HCT116 (cell line): ENCODE measurements at regions not wholly inside any gene's neighbourhood (a gene's known extent, or its start where the extent isn't known, plus 50 kb on each side); places are given as distances from the start of the nearest gene placed in this dataset.

ENCODE experiments used
- ATAC-seq: fragments of 200-7000 bp; cut with Tn5 transposase; 2 replicates; pipeline ENCODE4 v1.9.1; 2020; ENCODE audit warnings: mild to moderate bottlenecking, moderate library complexity
- BruUV-seq: library from RNA; stranded (reverse); fragments of 400-500 nt; replicated peaks from 2 replicates; lab custom pipeline; 2021; lab: Mats Ljungman, UMichigan
- CTCF ChIA-PET: fragments of 300-600 bp; sonication (Branson Sonifier 250); formaldehyde crosslinking; loops from one replicate; lab custom pipeline; 2021; ENCODE audit warnings: antibody characterized with exemption; lab: Charles Lee
- POLR2A ChIA-PET: fragments of 300-600, 350-600 bp; sonication (Branson Sonifier 250); formaldehyde crosslinking; loops from one replicate; lab custom pipeline; 2021; ENCODE audit warnings: antibody characterized with exemption; lab: Charles Lee
- RAD21 ChIA-PET, 2 experiments: fragments of 300-600 bp; sonication (Branson Sonifier 250); formaldehyde crosslinking; loops; one replicate each; lab custom pipeline; 2023; ENCODE audit warnings: low total read pairs in 2 of 2; ENCODE audit not compliant: uncharacterized antibody in 2 of 2, unreplicated experiment in 2 of 2, low non-redundant PET in 1 of 2; lab: Charles Lee
- DNase-seq: peaks from one replicate; pipeline ENCODE4 v3.0.0-alpha.2; 2010; ENCODE audit warnings: low read depth, low spot score
- H2AFZ ChIP-seq: fragments of 200-600 bp; shearing (Covaris generic), sonication (generic); 2 replicates; pipeline ENCODE4 v1.6.1; 2017; ENCODE audit warnings: low read depth, mixed run types, mixed read lengths, antibody characterized with exemption, low read length; ENCODE audit not compliant: poor library complexity, severe bottlenecking
- H3K27ac ChIP-seq: 2 replicates; pipeline ENCODE4 v1.5.1; 2012; ENCODE audit warnings: low read depth, low read length
- H3K27me3 ChIP-seq: fragments of 200-600 bp; sonication (generic); 2 replicates; pipeline ENCODE4 v1.6.1; 2016; ENCODE audit warnings: mixed run types, low read length, mixed read lengths; ENCODE audit not compliant: insufficient read depth
- H3K36me3 ChIP-seq, 2 experiments: fragments of 200-500 bp in 1 of 2; fragments of 200-600 bp in 1 of 2; sonication (Bioruptor generic) in 1 of 2; sonication (generic) in 1 of 2; 2 replicates each; pipeline versions ENCODE4 v1.5.1 to v1.6.1; 2014 to 2016; ENCODE audit warnings: low read length in 2 of 2, inconsistent platforms in 1 of 2, mixed read lengths in 1 of 2, mixed run types in 1 of 2; ENCODE audit not compliant: insufficient read depth in 2 of 2, control insufficient read depth in 1 of 2
- H3K4me1 ChIP-seq, 2 experiments: fragments of 200-600 bp in 1 of 2; sonication (generic) in 1 of 2; 2 replicates each; pipeline versions ENCODE4 v1.5.1 to v1.6.1; 2012 to 2017; ENCODE audit warnings: low read length in 2 of 2, inconsistent platforms in 1 of 2, mild to moderate bottlenecking in 1 of 2, mixed read lengths in 1 of 2, mixed run types in 1 of 2, moderate library complexity in 1 of 2; ENCODE audit not compliant: insufficient read depth in 2 of 2, control insufficient read depth in 1 of 2
- H3K4me2 ChIP-seq: fragments of 200-600 bp; sonication (generic); 2 replicates; pipeline ENCODE4 v1.6.1; 2017; ENCODE audit warnings: mixed run types, low read length, mixed read lengths
- H3K4me3 ChIP-seq, 2 experiments: fragments of 200-600 bp in 1 of 2; sonication (generic) in 1 of 2; replicated peaks in 1 of 2; 2 replicates each; pipeline ENCODE4 v1.5.1; 2011 to 2016; ENCODE audit warnings: low read length in 2 of 2, control low read depth in 1 of 2, low read depth in 1 of 2, mild to moderate bottlenecking in 1 of 2, mixed read lengths in 1 of 2, mixed run types in 1 of 2
- H3K79me2 ChIP-seq: fragments of 200-600 bp; sonication (generic); 2 replicates; pipeline ENCODE4 v1.6.1; 2017; ENCODE audit warnings: mild to moderate bottlenecking, mixed run types, low read length, moderate library complexity, mixed read lengths; ENCODE audit not compliant: insufficient read depth
- H3K9ac ChIP-seq: fragments of 200-600 bp; sonication (generic); 2 replicates; pipeline ENCODE4 v1.6.1; 2016; ENCODE audit warnings: low read length, mixed read lengths
- H3K9me2 ChIP-seq: fragments of 200-600 bp; sonication (generic), shearing (Covaris generic); 2 replicates; pipeline ENCODE4 v1.6.1; 2017; ENCODE audit warnings: mixed run types, mild to moderate bottlenecking, moderate library complexity; ENCODE audit not compliant: insufficient read depth
- H3K9me3 ChIP-seq, 2 experiments: fragments of 200-500 bp in 1 of 2; fragments of 200-600 bp in 1 of 2; sonication (Bioruptor generic) in 1 of 2; sonication (generic) in 1 of 2; 2 replicates each; pipeline ENCODE4 v1.6.1; 2014 to 2017; ENCODE audit warnings: low read length in 2 of 2, mixed read lengths in 2 of 2, inconsistent platforms in 1 of 2, low read depth in 1 of 2, mild to moderate bottlenecking in 1 of 2, mixed run types in 1 of 2, moderate library complexity in 1 of 2; ENCODE audit not compliant: control insufficient read depth in 1 of 2, insufficient read depth in 1 of 2
- H4K20me1 ChIP-seq: fragments of 200-600 bp; sonication (generic), shearing (Covaris generic); 2 replicates; pipeline ENCODE4 v1.6.1; 2017; ENCODE audit warnings: mixed run types, mild to moderate bottlenecking, moderate library complexity; ENCODE audit not compliant: insufficient read depth
- CEBPB ChIP-seq: IDR thresholded peaks from 2 replicates; pipeline ENCODE4 v1.6.1; 2012; ENCODE audit warnings: low read depth
- CTCF ChIP-seq, 3 experiments: fragments of 200-600 bp in 1 of 3; sonication (generic) in 1 of 3; IDR thresholded peaks in 2 of 3; conservative IDR thresholded peaks in 1 of 3; 2 replicates each; pipeline ENCODE4 v1.5.1; 2012 to 2017; ENCODE audit warnings: low read depth in 2 of 3, low read length in 2 of 3, antibody characterized with exemption in 1 of 3, borderline replicate concordance in 1 of 3, control low read depth in 1 of 3, mild to moderate bottlenecking in 1 of 3, mixed read lengths in 1 of 3, mixed run types in 1 of 3, moderate library complexity in 1 of 3; ENCODE audit not compliant: insufficient read depth in 1 of 3
- EGR1 ChIP-seq: IDR thresholded peaks from 2 replicates; pipeline ENCODE4 v1.6.1; 2012; ENCODE audit warnings: low read depth
- EZH2 ChIP-seq: fragments of 200-600 bp; sonication (generic); IDR thresholded peaks from 2 replicates; pipeline ENCODE4 v1.6.1; 2017; ENCODE audit warnings: antibody characterized with exemption, mixed run types
- JUND ChIP-seq: IDR thresholded peaks from 2 replicates; pipeline ENCODE4 v1.6.1; 2012
- MAX ChIP-seq: IDR thresholded peaks from 2 replicates; pipeline ENCODE4 v1.6.1; 2012
- SP1 ChIP-seq: IDR thresholded peaks from 2 replicates; pipeline ENCODE4 v1.6.1; 2012; ENCODE audit warnings: low read depth
- SRF ChIP-seq: IDR thresholded peaks from 2 replicates; pipeline ENCODE4 v1.6.1; 2012; ENCODE audit warnings: low read depth
- YY1 ChIP-seq: IDR thresholded peaks from 2 replicates; pipeline ENCODE4 v1.6.1; 2011; ENCODE audit warnings: low read length, low read depth, moderate library complexity, mild to moderate bottlenecking; ENCODE audit not compliant: insufficient replicate concordance; ENCODE audit errors: extremely low read depth
- ZFX ChIP-seq: fragments of 450-650 bp; IDR thresholded peaks from 2 replicates; pipeline ENCODE4 v1.6.1; 2017
- ZNF274 ChIP-seq: fragments of 200-500 bp; sonication (Bioruptor generic); IDR thresholded peaks from 2 replicates; pipeline ENCODE4 v1.6.1; 2014; ENCODE audit warnings: mild to moderate bottlenecking, low read depth, low read length, inconsistent platforms
- intact Hi-C: fragments of 100-400 bp; cut with micrococcal nuclease; formaldehyde crosslinking; loops from 2 replicates; pipeline ENCODE4 v1.10.0; 2022

GRCh38 chr10:2619916-2620315 lies 447.4 kb upstream of the PFKP start:
- intact Hi-C loops, result no loop called here
- POLR2A ChIA-PET, result no interaction called here

More at GRCh38 chr10:2619916-2620315, 447.4 kb upstream of the PFKP start:
- no TSS peak for BruUV-seq
- no peaks in the 10 kb centered on the region for H3K9me2 ChIP-seq
- TF ChIP-seq ZNF274 (no peak), CEBPB (no peak), EZH2 (no peak), CTCF (IDR thresholded peaks at IDR 0.05 in 2 of 3, conservative IDR thresholded peaks at IDR 0.05 in 1 of 3; ENCODE audit: borderline replicate concordance in 1 of 3, insufficient read depth in 1 of 3, low read depth in 2 of 3, low read length in 2 of 3) (no peak), ZFX (no peak), SRF (no peak), JUND (no peak), MAX (no peak), SP1 (no peak), EGR1 (no peak), YY1 (no peak)
- no peaks in the 10 kb centered on the region for H3K4me1 ChIP-seq
- H3K9ac ChIP-seq, result no peak overlapping the region
- no peak overlapping the region for H3K27ac ChIP-seq
- H3K27me3 ChIP-seq, result no peaks in the 10 kb centered on the region
- H4K20me1 ChIP-seq, result no peaks in the 10 kb centered on the region
- ATAC-seq (no peak), DNase-seq (no peak)
- H3K79me2 ChIP-seq, result no peaks in the 10 kb centered on the region
- H2AFZ ChIP-seq, result no peak overlapping the region
- RAD21 ChIA-PET, result no interaction called here
- no peak overlapping the region for H3K4me2 ChIP-seq
- CTCF ChIA-PET, result no interaction called here
- H3K36me3 ChIP-seq, result no peaks in the 10 kb centered on the region
- peaks cover 8 to 14% of the 10 kb centered on the region in 2 experiments; a peak in 2 of 4 replicates for H3K9me3 ChIP-seq
- no peak overlapping the region for H3K4me3 ChIP-seq
